HS-5 (cell line): ENCODE measurements at regions not wholly inside any gene's neighbourhood (a gene's known extent, or its start where the extent isn't known, plus 50 kb on each side); places are given as distances from the start of the nearest gene placed in this dataset.
A peak's percentile ranks its signal among the peaks of the same experiment; 100 is the strongest.

Experiments
- DNase-seq: peaks from one replicate; pipeline ENCODE4 v3.0.0-alpha.2; 2012; ENCODE audit warnings: low read depth

- DNase-seq = no peak
Observed at GRCh38 chr1:177472567-177472966, 301.8 kb downstream of the BRINP2 start.

GRCh38 chr1:177471244-177471643 lies 300.5 kb downstream of the BRINP2 start:
- peak; percentile 14 for DNase-seq

GRCh38 chr1:177469519-177469918 lies 298.8 kb downstream of the BRINP2 start:
- DNase-seq = no peak

GRCh38 chr1:177466286-177466685 lies 295.5 kb downstream of the BRINP2 start:
- DNase-seq = no peak

- DNase-seq = no peak
Observed at GRCh38 chr1:177464686-177465085, 293.9 kb downstream of the BRINP2 start.

- DNase-seq = no peak
Observed at GRCh38 chr1:177451191-177451590, 280.4 kb downstream of the BRINP2 start.

GRCh38 chr1:177448652-177449357 lies 278.0 kb downstream of the BRINP2 start:
- DNase-seq = no peak

- DNase-seq = no peak
Observed at GRCh38 chr1:177448036-177448615, 277.4 kb downstream of the BRINP2 start.

- no peak for DNase-seq
Observed at GRCh38 chr1:177444997-177445746, 274.4 kb downstream of the BRINP2 start.

GRCh38 chr1:177443003-177443402 lies 272.2 kb downstream of the BRINP2 start:
- no peak for DNase-seq

GRCh38 chr1:177442584-177442983 lies 271.8 kb downstream of the BRINP2 start:
- DNase-seq = no peak

GRCh38 chr1:177441281-177441680 lies 270.5 kb downstream of the BRINP2 start:
- no peak for DNase-seq

GRCh38 chr1:177440821-177441220 lies 270.1 kb downstream of the BRINP2 start:
- DNase-seq = no peak

GRCh38 chr1:177439301-177439700 lies 268.5 kb downstream of the BRINP2 start:
- no peak for DNase-seq

- DNase-seq = no peak
Observed at GRCh38 chr1:177435364-177435763, 264.6 kb downstream of the BRINP2 start.

GRCh38 chr1:177432897-177433296 lies 262.1 kb downstream of the BRINP2 start:
- DNase-seq = no peak

- DNase-seq = no peak
Observed at GRCh38 chr1:177431123-177431522, 260.4 kb downstream of the BRINP2 start.

- DNase-seq = no peak
Observed at GRCh38 chr1:177429234-177429633, 258.5 kb downstream of the BRINP2 start.

GRCh38 chr1:177427811-177428210 lies 257.1 kb downstream of the BRINP2 start:
- peak; percentile 24 for DNase-seq

- DNase-seq = no peak
Observed at GRCh38 chr1:177426497-177426896, 255.7 kb downstream of the BRINP2 start.

GRCh38 chr1:177425199-177425598 lies 254.4 kb downstream of the BRINP2 start:
- DNase-seq = no peak

GRCh38 chr1:177424744-177425143 lies 254.0 kb downstream of the BRINP2 start:
- DNase-seq = no peak

GRCh38 chr1:177423090-177423489 lies 252.3 kb downstream of the BRINP2 start:
- no peak for DNase-seq
